Testis (tissue), 2 donors: ENCODE measurements at regions not wholly inside any gene's neighbourhood (a gene's known extent, or its start where the extent isn't known, plus 50 kb on each side); places are given as distances from the start of the nearest gene placed in this dataset.

Experiments used
- CTCF ChIP-seq, 3 experiments: fragments of 450-650 bp in 2 of 3; fragments of 200-600 bp in 1 of 3; sonication (generic) in 1 of 3; IDR thresholded peaks; one replicate each; pipeline ENCODE4 v1.5.1; 2016 to 2019; ENCODE audit warnings: antibody characterized with exemption in 3 of 3, mild to moderate bottlenecking in 2 of 3, moderate library complexity in 1 of 3
- POLR2A ChIP-seq: fragments of 450-650 bp; IDR thresholded peaks from one replicate; pipeline ENCODE4 v1.6.1; 2017; ENCODE audit warnings: antibody characterized with exemption, mild to moderate bottlenecking, moderate library complexity

- TF ChIP-seq CTCF (IDR thresholded peaks at IDR 0.05) (no peak), POLR2A (no peak)
Observed at GRCh38 chr1:232503497-232503896, 126.4 kb downstream of the SIPA1L2 start.
